ENCODE measurements at regions not wholly inside any gene's neighbourhood (a gene's known extent, or its start where the extent isn't known, plus 50 kb on each side); places are given as distances from the start of the nearest gene placed in this dataset.
"Not testable (repeated sequence)": the region's sequence is repeated elsewhere in the genome, so short reads cannot be mapped to it uniquely, and the experiment has no call there.

DNA sequence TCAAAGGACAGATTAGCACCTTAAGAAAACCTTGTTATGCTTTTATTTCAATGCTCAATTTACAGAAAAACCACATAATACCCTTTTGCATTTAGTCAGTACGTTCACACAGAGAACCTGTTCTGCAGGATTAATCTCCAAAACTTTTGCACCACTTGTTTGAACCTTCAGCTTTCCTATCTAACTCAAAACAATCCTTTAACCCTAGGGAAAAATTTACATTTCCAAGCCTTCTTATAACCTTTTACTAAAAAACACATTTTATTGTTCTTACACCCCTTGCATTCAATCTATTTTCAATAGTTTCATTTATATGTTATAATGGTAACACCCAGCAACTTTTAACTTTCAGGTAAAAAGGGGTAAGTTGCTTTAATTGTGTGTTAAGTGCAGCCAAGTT is 952.5 kb upstream of the CNTN5 start:
- H3K27ac ChIP-seq (ENCODE audit: control insufficient read depth, insufficient read depth, low read length) = no peak overlapping the region

GRCh38 chr11:98069147-98069546 is 951.6 kb upstream of the CNTN5 start:
- H3K36me3 ChIP-seq (ENCODE audit: control insufficient read depth in 2 of 2, extremely low read depth in 1 of 2, insufficient read depth in 2 of 2, low read length in 2 of 2); H3K4me3 ChIP-seq (ENCODE audit: control insufficient read depth in 2 of 3, extremely low read depth in 1 of 3, insufficient read depth in 2 of 3, low read depth in 1 of 3, low read length in 3 of 3); H3K9me3 ChIP-seq (ENCODE audit: control insufficient read depth, low read depth, low read length); H3K9me1 ChIP-seq (ENCODE audit: control insufficient read depth, extremely low read depth, insufficient read depth, low read length); H2AFZ ChIP-seq (ENCODE audit: control insufficient read depth, low read length); dilution Hi-C loops (cut with MboI; ENCODE audit: extremely low pct_ligation_motif_present, low sequenced_read_pairs); H3K27ac ChIP-seq (ENCODE audit: control insufficient read depth, insufficient read depth, low read length); H3K4me1 ChIP-seq (ENCODE audit: control insufficient read depth, extremely low read depth, insufficient read depth, low read length); H3K9ac ChIP-seq (ENCODE audit: control insufficient read depth, extremely low read depth, insufficient read depth, low read length); FAIRE-seq; H4K20me1 ChIP-seq (ENCODE audit: control insufficient read depth, extremely low read depth, insufficient read depth, low read length); H3K4me2 ChIP-seq (ENCODE audit: control insufficient read depth, extremely low read depth, insufficient read depth, low read depth, low read length); H3K79me2 ChIP-seq (ENCODE audit: control insufficient read depth, insufficient read depth, low read length); DNase-seq (ENCODE audit: low read depth, low spot score); H3K27me3 ChIP-seq (ENCODE audit: control insufficient read depth, extremely low read depth, insufficient read depth, low read length): not testable (repeated sequence)

More for the DNA sequence above, 952.5 kb upstream of the CNTN5 start:
- Histone ChIP-seq H3K9me3 (ENCODE audit: control insufficient read depth, low read depth, low read length) (no peaks in the 10 kb centered on the region), H3K36me3 (ENCODE audit: control insufficient read depth in 2 of 2, extremely low read depth in 1 of 2, insufficient read depth in 2 of 2, low read length in 2 of 2) (no peaks in the 10 kb centered on the region), H3K9me1 (ENCODE audit: control insufficient read depth, extremely low read depth, insufficient read depth, low read length) (no peaks in the 10 kb centered on the region), H3K4me1 (ENCODE audit: control insufficient read depth, extremely low read depth, insufficient read depth, low read length) (no peaks in the 10 kb centered on the region), H3K4me3 (ENCODE audit: control insufficient read depth in 2 of 3, extremely low read depth in 1 of 3, insufficient read depth in 2 of 3, low read depth in 1 of 3, low read length in 3 of 3) (no peak overlapping the region), H3K4me2 (ENCODE audit: control insufficient read depth, extremely low read depth, insufficient read depth, low read depth, low read length) (no peak overlapping the region), H2AFZ (ENCODE audit: control insufficient read depth, low read length) (no peak overlapping the region), H3K27me3 (ENCODE audit: control insufficient read depth, extremely low read depth, insufficient read depth, low read length) (no peaks in the 10 kb centered on the region), H4K20me1 (ENCODE audit: control insufficient read depth, extremely low read depth, insufficient read depth, low read length) (no peaks in the 10 kb centered on the region), H3K9ac (ENCODE audit: control insufficient read depth, extremely low read depth, insufficient read depth, low read length) (no peak overlapping the region), H3K79me2 (ENCODE audit: control insufficient read depth, insufficient read depth, low read length) (no peaks in the 10 kb centered on the region)
- dilution Hi-C loops (cut with MboI; ENCODE audit: extremely low pct_ligation_motif_present, low sequenced_read_pairs) = no loop called here
- DNase-seq (ENCODE audit: low read depth, low spot score) = no peak
- no peak for TF ChIP-seq EZH2 (IDR thresholded peaks at IDR 0.05; ENCODE audit: low read length)
- TF ChIP-seq, protein P1, sequence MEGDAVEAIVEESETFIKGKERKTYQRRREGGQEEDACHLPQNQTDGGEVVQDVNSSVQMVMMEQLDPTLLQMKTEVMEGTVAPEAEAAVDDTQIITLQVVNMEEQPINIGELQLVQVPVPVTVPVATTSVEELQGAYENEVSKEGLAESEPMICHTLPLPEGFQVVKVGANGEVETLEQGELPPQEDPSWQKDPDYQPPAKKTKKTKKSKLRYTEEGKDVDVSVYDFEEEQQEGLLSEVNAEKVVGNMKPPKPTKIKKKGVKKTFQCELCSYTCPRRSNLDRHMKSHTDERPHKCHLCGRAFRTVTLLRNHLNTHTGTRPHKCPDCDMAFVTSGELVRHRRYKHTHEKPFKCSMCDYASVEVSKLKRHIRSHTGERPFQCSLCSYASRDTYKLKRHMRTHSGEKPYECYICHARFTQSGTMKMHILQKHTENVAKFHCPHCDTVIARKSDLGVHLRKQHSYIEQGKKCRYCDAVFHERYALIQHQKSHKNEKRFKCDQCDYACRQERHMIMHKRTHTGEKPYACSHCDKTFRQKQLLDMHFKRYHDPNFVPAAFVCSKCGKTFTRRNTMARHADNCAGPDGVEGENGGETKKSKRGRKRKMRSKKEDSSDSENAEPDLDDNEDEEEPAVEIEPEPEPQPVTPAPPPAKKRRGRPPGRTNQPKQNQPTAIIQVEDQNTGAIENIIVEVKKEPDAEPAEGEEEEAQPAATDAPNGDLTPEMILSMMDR (optimal IDR thresholded peaks at IDR 0.05 in 1 of 3, IDR thresholded peaks at IDR 0.05 in 1 of 3, conservative IDR thresholded peaks at IDR 0.05 in 1 of 3; ENCODE audit: extremely low read depth in 1 of 3, insufficient read depth in 2 of 3, low read length in 3 of 3) = no peak
- no peak for FAIRE-seq

GRCh38 chr11:98069861-98070260 is 950.9 kb upstream of the CNTN5 start:
- H2AFZ ChIP-seq (ENCODE audit: control insufficient read depth, low read length) = no peak overlapping the region
- dilution Hi-C loops (cut with MboI; ENCODE audit: extremely low pct_ligation_motif_present, low sequenced_read_pairs) = no loop called here
- no peak overlapping the region for H3K27ac ChIP-seq (ENCODE audit: control insufficient read depth, insufficient read depth, low read length)
- H3K27me3 ChIP-seq (ENCODE audit: control insufficient read depth, extremely low read depth, insufficient read depth, low read length) = no peaks in the 10 kb centered on the region
- no peaks in the 10 kb centered on the region for H3K9me1 ChIP-seq (ENCODE audit: control insufficient read depth, extremely low read depth, insufficient read depth, low read length)
- H3K9me3 ChIP-seq (ENCODE audit: control insufficient read depth, low read depth, low read length) = no peaks in the 10 kb centered on the region
- H3K79me2 ChIP-seq (ENCODE audit: control insufficient read depth, insufficient read depth, low read length) = no peaks in the 10 kb centered on the region
- no peaks in the 10 kb centered on the region for H3K36me3 ChIP-seq (ENCODE audit: control insufficient read depth in 2 of 2, extremely low read depth in 1 of 2, insufficient read depth in 2 of 2, low read length in 2 of 2)
- TF ChIP-seq, protein P1 (optimal IDR thresholded peaks at IDR 0.05 in 1 of 3, IDR thresholded peaks at IDR 0.05 in 1 of 3, conservative IDR thresholded peaks at IDR 0.05 in 1 of 3; ENCODE audit: extremely low read depth in 1 of 3, insufficient read depth in 2 of 3, low read length in 3 of 3) = no peak
- no peak for TF ChIP-seq EZH2 (IDR thresholded peaks at IDR 0.05; ENCODE audit: low read length)
- no peak for DNase-seq (ENCODE audit: low read depth, low spot score)
- H3K4me2 ChIP-seq (ENCODE audit: control insufficient read depth, extremely low read depth, insufficient read depth, low read depth, low read length) = no peak overlapping the region
- no peak overlapping the region for H3K4me3 ChIP-seq (ENCODE audit: control insufficient read depth in 2 of 3, extremely low read depth in 1 of 3, insufficient read depth in 2 of 3, low read depth in 1 of 3, low read length in 3 of 3)
- no peak overlapping the region for H3K9ac ChIP-seq (ENCODE audit: control insufficient read depth, extremely low read depth, insufficient read depth, low read length)
- no peaks in the 10 kb centered on the region for H4K20me1 ChIP-seq (ENCODE audit: control insufficient read depth, extremely low read depth, insufficient read depth, low read length)
- no peaks in the 10 kb centered on the region for H3K4me1 ChIP-seq (ENCODE audit: control insufficient read depth, extremely low read depth, insufficient read depth, low read length)
- no peak for FAIRE-seq
